ENCODE measurements at regions not wholly inside any gene's neighbourhood (a gene's known extent, or its start where the extent isn't known, plus 50 kb on each side); places are given as distances from the start of the nearest gene placed in this dataset.

DNA sequence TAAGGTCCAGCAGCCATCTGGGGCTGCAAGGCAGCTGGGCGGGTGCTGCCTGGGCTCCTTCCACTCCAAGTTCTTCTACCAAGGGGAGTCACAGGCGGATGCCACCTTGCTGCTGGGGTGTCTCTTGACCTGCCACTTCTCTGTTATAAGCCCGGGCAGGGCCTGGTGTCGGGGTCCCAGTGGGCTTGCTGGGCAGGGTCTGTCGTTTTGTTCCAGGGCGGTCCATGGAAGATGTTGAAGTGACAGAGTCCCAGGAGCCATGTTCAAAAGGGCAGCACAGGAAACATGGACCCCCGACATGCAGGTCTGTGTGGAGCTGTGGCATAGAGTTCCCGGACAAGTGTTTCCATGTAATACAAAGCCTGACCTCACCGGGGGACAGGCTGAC lies 91.1 kb downstream of the TNFRSF13B start:
- ATAC-seq, result no peak
- no peak for TF ChIP-seq ZNF565 (CRISPR knock-in tag; conservative IDR thresholded peaks at IDR 0.05; ENCODE audit: low read depth)
- TF ChIP-seq, protein P1, sequence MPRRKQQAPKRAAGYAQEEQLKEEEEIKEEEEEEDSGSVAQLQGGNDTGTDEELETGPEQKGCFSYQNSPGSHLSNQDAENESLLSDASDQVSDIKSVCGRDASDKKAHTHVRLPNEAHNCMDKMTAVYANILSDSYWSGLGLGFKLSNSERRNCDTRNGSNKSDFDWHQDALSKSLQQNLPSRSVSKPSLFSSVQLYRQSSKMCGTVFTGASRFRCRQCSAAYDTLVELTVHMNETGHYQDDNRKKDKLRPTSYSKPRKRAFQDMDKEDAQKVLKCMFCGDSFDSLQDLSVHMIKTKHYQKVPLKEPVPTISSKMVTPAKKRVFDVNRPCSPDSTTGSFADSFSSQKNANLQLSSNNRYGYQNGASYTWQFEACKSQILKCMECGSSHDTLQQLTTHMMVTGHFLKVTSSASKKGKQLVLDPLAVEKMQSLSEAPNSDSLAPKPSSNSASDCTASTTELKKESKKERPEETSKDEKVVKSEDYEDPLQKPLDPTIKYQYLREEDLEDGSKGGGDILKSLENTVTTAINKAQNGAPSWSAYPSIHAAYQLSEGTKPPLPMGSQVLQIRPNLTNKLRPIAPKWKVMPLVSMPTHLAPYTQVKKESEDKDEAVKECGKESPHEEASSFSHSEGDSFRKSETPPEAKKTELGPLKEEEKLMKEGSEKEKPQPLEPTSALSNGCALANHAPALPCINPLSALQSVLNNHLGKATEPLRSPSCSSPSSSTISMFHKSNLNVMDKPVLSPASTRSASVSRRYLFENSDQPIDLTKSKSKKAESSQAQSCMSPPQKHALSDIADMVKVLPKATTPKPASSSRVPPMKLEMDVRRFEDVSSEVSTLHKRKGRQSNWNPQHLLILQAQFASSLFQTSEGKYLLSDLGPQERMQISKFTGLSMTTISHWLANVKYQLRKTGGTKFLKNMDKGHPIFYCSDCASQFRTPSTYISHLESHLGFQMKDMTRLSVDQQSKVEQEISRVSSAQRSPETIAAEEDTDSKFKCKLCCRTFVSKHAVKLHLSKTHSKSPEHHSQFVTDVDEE (CRISPR knock-in tag; IDR thresholded peaks at IDR 0.05), result no peak
- TF ChIP-seq ESRRG (CRISPR knock-in tag; IDR thresholded peaks at IDR 0.05), result no peak
- TF ChIP-seq CSDC2 (CRISPR knock-in tag; IDR thresholded peaks at IDR 0.05), result no peak
- no peak for TF ChIP-seq ZFP30 (CRISPR knock-in tag; IDR thresholded peaks at IDR 0.05)
- TF ChIP-seq SNAI2 (CRISPR knock-in tag; IDR thresholded peaks at IDR 0.05), result no peak
- no peak for TF ChIP-seq ZNF8 (CRISPR knock-in tag; IDR thresholded peaks at IDR 0.05)
- no peak for TF ChIP-seq ZC3H10 (CRISPR knock-in tag; IDR thresholded peaks at IDR 0.05)
- no peak for TF ChIP-seq OSR1 (CRISPR knock-in tag; IDR thresholded peaks at IDR 0.05)
- no peak for TF ChIP-seq TCF4 (CRISPR knock-in tag; IDR thresholded peaks at IDR 0.05; ENCODE audit: borderline replicate concordance)
- TF ChIP-seq ZNF70 (CRISPR knock-in tag; IDR thresholded peaks at IDR 0.05), result no peak
- TF ChIP-seq, protein P2, sequence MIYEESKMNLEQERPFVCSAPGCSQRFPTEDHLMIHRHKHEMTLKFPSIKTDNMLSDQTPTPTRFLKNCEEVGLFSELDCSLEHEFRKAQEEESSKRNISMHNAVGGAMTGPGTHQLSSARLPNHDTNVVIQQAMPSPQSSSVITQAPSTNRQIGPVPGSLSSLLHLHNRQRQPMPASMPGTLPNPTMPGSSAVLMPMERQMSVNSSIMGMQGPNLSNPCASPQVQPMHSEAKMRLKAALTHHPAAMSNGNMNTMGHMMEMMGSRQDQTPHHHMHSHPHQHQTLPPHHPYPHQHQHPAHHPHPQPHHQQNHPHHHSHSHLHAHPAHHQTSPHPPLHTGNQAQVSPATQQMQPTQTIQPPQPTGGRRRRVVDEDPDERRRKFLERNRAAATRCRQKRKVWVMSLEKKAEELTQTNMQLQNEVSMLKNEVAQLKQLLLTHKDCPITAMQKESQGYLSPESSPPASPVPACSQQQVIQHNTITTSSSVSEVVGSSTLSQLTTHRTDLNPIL (CRISPR knock-in tag; IDR thresholded peaks at IDR 0.05; ENCODE audit: low read depth), result no peak

- TF ChIP-seq ZNF565 (CRISPR knock-in tag; conservative IDR thresholded peaks at IDR 0.05; ENCODE audit: low read depth) (no peak), GLIS3 (CRISPR knock-in tag; IDR thresholded peaks at IDR 0.05) (no peak), ARNTL (CRISPR knock-in tag; IDR thresholded peaks at IDR 0.05; ENCODE audit: borderline replicate concordance, low read depth) (no peak), POU6F1 (CRISPR knock-in tag; IDR thresholded peaks at IDR 0.05; ENCODE audit: borderline replicate concordance, low read depth) (no peak)
These were observed 91.6 kb downstream of the TNFRSF13B start for GRCh38 chr17:16880121-16880842.

DNA sequence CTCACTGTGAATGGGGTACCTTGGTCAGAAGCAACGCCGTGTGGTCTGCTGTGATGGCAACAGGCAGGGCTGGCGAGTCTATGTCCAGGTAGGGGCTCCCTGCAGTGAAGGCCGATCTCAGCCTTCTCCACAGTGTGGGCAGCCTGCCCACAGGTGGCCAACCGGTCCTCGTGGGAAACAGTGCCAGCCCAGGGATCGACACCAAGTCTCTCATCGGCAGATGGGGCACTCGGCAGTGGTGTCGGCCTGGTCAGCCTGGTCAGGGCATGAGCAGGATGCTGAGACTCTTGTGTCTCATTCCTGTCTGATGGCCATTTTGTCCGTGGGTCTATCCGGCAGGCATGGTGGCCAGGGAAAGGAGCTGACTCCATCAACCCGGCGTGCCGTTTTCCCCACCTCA lies 92.2 kb downstream of the TNFRSF13B start:
- ATAC-seq, result no peak
- TF ChIP-seq ZNF8 (CRISPR knock-in tag; IDR thresholded peaks at IDR 0.05) (no peak), GLIS3 (CRISPR knock-in tag; IDR thresholded peaks at IDR 0.05) (no peak), ISL1 (CRISPR knock-in tag; IDR thresholded peaks at IDR 0.05) (no peak), RARB (CRISPR knock-in tag; IDR thresholded peaks at IDR 0.05) (no peak)
- TF ChIP-seq, protein P1 (CRISPR knock-in tag; IDR thresholded peaks at IDR 0.05), result no peak

More at GRCh38 chr17:16880121-16880842, 91.6 kb downstream of the TNFRSF13B start:
- ATAC-seq, result no peak

DNA sequence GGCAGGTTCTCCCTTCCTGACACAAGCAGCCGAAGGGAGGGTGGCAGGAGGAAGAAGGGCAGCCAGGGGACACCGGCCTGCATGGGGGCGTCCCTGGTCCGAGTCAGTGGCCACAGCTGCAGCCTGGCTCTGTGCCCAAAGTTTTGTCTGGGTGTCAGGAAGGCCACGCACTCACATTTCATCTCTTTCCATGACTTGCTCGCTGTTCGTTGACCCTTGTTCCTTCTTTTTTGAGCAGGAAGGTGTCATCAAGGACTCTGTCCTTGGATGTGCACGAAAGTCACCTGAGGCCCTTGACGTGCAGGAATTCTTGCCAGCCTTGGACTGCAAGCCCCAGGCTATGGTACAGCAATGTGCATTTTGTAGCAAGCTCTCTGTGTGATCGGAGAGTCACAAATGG lies 93.3 kb downstream of the TNFRSF13B start:
- no peak for ATAC-seq
- TF ChIP-seq ZNF8 (CRISPR knock-in tag; IDR thresholded peaks at IDR 0.05) (no peak), SNAI2 (CRISPR knock-in tag; IDR thresholded peaks at IDR 0.05) (no peak), PATZ1 (CRISPR knock-in tag; IDR thresholded peaks at IDR 0.05; ENCODE audit: borderline replicate concordance) (no peak), GLIS3 (CRISPR knock-in tag; IDR thresholded peaks at IDR 0.05) (no peak), BACH2 (CRISPR knock-in tag; IDR thresholded peaks at IDR 0.05; ENCODE audit: borderline replicate concordance) (no peak), ESRRG (CRISPR knock-in tag; IDR thresholded peaks at IDR 0.05) (no peak), ZNF565 (CRISPR knock-in tag; conservative IDR thresholded peaks at IDR 0.05; ENCODE audit: low read depth) (no peak), OSR1 (CRISPR knock-in tag; IDR thresholded peaks at IDR 0.05) (no peak), ARNTL (CRISPR knock-in tag; IDR thresholded peaks at IDR 0.05; ENCODE audit: borderline replicate concordance, low read depth) (no peak), RARB (CRISPR knock-in tag; IDR thresholded peaks at IDR 0.05) (no peak)
- TF ChIP-seq, protein P1 (CRISPR knock-in tag; IDR thresholded peaks at IDR 0.05), result no peak
- TF ChIP-seq, protein P2 (CRISPR knock-in tag; IDR thresholded peaks at IDR 0.05; ENCODE audit: low read depth), result no peak

Data from SK-N-SH treated with all-trans-retinoic acid at 6 μM for 48 hours (cell line).